WTC11 (cell line): ENCODE measurements at regions not wholly inside any gene's neighbourhood (a gene's known extent, or its start where the extent isn't known, plus 50 kb on each side); places are given as distances from the start of the nearest gene placed in this dataset.

ENCODE experiments used
- CREB1 ChIP-seq: sonication (generic); formaldehyde crosslinking; IDR thresholded peaks from 2 replicates; pipeline ENCODE4 v1.8.0; 2023; ENCODE audit warnings: mild to moderate bottlenecking, missing genetic modification reagents
- EMX1 ChIP-seq: fragments of 250-450 bp; sonication (Bioruptor Pico); IDR thresholded peaks from 2 replicates; pipeline ENCODE4 v1.8.0; 2021; ENCODE audit warnings: mild to moderate bottlenecking
- ESRRA ChIP-seq: sonication (generic); formaldehyde crosslinking; IDR thresholded peaks from 2 replicates; pipeline ENCODE4 v1.8.1; 2022; ENCODE audit warnings: mild to moderate bottlenecking, missing genetic modification reagents, borderline replicate concordance
- JUN ChIP-seq: sonication (generic); formaldehyde crosslinking; IDR thresholded peaks from 2 replicates; pipeline ENCODE4 v1.8.0; 2023; ENCODE audit warnings: mild to moderate bottlenecking, missing genetic modification reagents
- KAT7 ChIP-seq: sonication (generic); formaldehyde crosslinking; IDR thresholded peaks from 2 replicates; pipeline ENCODE4 v1.8.1; 2023; ENCODE audit warnings: missing genetic modification reagents, mild to moderate bottlenecking, borderline replicate concordance
- NFATC4 ChIP-seq: fragments of 250-450 bp; sonication (Bioruptor Pico); IDR thresholded peaks from 2 replicates; pipeline ENCODE4 v1.9.0; 2021; ENCODE audit warnings: mild to moderate bottlenecking
- NFYB ChIP-seq: sonication (generic); formaldehyde crosslinking; conservative IDR thresholded peaks from 2 replicates; pipeline ENCODE4 v1.8.0; 2022; ENCODE audit warnings: low read depth, missing genetic modification reagents
- RORB ChIP-seq: fragments of 250-450 bp; sonication (Bioruptor Pico); IDR thresholded peaks from 2 replicates; pipeline ENCODE4 v1.9.0; 2021; ENCODE audit warnings: mild to moderate bottlenecking
- SMAD3 ChIP-seq: sonication (generic); formaldehyde crosslinking; IDR thresholded peaks from 2 replicates; pipeline ENCODE4 v1.8.0; 2022; ENCODE audit warnings: missing genetic modification reagents, mild to moderate bottlenecking, borderline replicate concordance
- SMAD4 ChIP-seq: sonication (generic); formaldehyde crosslinking; IDR thresholded peaks from 2 replicates; pipeline ENCODE4 v1.8.0; 2022; ENCODE audit warnings: mild to moderate bottlenecking, missing genetic modification reagents
- SOX15 ChIP-seq: fragments of 250-450 bp; sonication (Bioruptor Pico); IDR thresholded peaks from 2 replicates; pipeline ENCODE4 v1.9.0; 2021; ENCODE audit warnings: mild to moderate bottlenecking
- ZNF121 ChIP-seq: sonication (generic); formaldehyde crosslinking; IDR thresholded peaks from 2 replicates; pipeline ENCODE4 v1.8.0; 2023; ENCODE audit warnings: missing genetic modification reagents
- ZNF138 ChIP-seq: sonication (generic); formaldehyde crosslinking; conservative IDR thresholded peaks from 2 replicates; pipeline ENCODE4 v1.8.1; 2022; ENCODE audit warnings: mild to moderate bottlenecking, moderate library complexity, missing genetic modification reagents
- ZNF219 ChIP-seq: sonication (generic); formaldehyde crosslinking; IDR thresholded peaks from 2 replicates; pipeline ENCODE4 v1.8.0; 2023; ENCODE audit warnings: missing genetic modification reagents, mild to moderate bottlenecking, borderline replicate concordance
- ZNF416 ChIP-seq: fragments of 250-450 bp; sonication (Bioruptor Pico); IDR thresholded peaks from 2 replicates; pipeline ENCODE4 v1.9.0; 2021; ENCODE audit warnings: mild to moderate bottlenecking, inconsistent platforms
- ZNF671 ChIP-seq: fragments of 250-450 bp; sonication (Bioruptor Pico); IDR thresholded peaks from 2 replicates; pipeline ENCODE4 v1.8.0; 2021; ENCODE audit warnings: mild to moderate bottlenecking
- TF ChIP-seq, protein P1 (sequence below): sonication (generic); formaldehyde crosslinking; IDR thresholded peaks from 2 replicates; pipeline ENCODE4 v1.8.1; 2022; ENCODE audit warnings: low read depth, missing genetic modification reagents, borderline replicate concordance
- TF ChIP-seq, protein P2 (sequence below): sonication (generic); formaldehyde crosslinking; IDR thresholded peaks from 2 replicates; pipeline ENCODE4 v1.8.1; 2023; ENCODE audit warnings: mild to moderate bottlenecking, missing genetic modification reagents
- TF ChIP-seq, protein P3 (sequence below): sonication (generic); formaldehyde crosslinking; IDR thresholded peaks from 2 replicates; pipeline ENCODE4 v1.8.1; 2022; ENCODE audit warnings: missing genetic modification reagents, borderline replicate concordance
- TF ChIP-seq, protein P4 (sequence below): sonication (generic); formaldehyde crosslinking; IDR thresholded peaks from 2 replicates; pipeline ENCODE4 v1.8.1; 2023; ENCODE audit warnings: mild to moderate bottlenecking, missing genetic modification reagents, moderate library complexity
- TF ChIP-seq, protein P5 (sequence below): sonication (generic); formaldehyde crosslinking; IDR thresholded peaks from 2 replicates; pipeline ENCODE4 v1.8.0; 2022; ENCODE audit warnings: mild to moderate bottlenecking, missing genetic modification reagents
- TF ChIP-seq, protein P6 (sequence below): fragments of 250-450 bp; sonication (Bioruptor Pico); IDR thresholded peaks from 2 replicates; pipeline ENCODE4 v1.8.0; 2021; ENCODE audit warnings: mild to moderate bottlenecking
- TF ChIP-seq, protein P7 (sequence below): fragments of 200-600 bp; IDR thresholded peaks from 2 replicates; pipeline ENCODE4 v1.8.0; 2022; ENCODE audit warnings: antibody characterized with exemption
- TF ChIP-seq, protein P8 (sequence below): fragments of 250-450 bp; sonication (Bioruptor Pico); IDR thresholded peaks from 2 replicates; pipeline ENCODE4 v2.1.2; 2022; ENCODE audit warnings: mild to moderate bottlenecking, moderate library complexity
- TF ChIP-seq, protein P9 (sequence below): sonication (generic); formaldehyde crosslinking; IDR thresholded peaks from 2 replicates; pipeline ENCODE4 v1.8.1; 2022; ENCODE audit warnings: mild to moderate bottlenecking, moderate library complexity, missing genetic modification reagents
- TF ChIP-seq, protein P10 (sequence below): sonication (generic); formaldehyde crosslinking; IDR thresholded peaks from 2 replicates; pipeline ENCODE4 v1.8.1; 2023; ENCODE audit warnings: mild to moderate bottlenecking, missing genetic modification reagents

DNA sequence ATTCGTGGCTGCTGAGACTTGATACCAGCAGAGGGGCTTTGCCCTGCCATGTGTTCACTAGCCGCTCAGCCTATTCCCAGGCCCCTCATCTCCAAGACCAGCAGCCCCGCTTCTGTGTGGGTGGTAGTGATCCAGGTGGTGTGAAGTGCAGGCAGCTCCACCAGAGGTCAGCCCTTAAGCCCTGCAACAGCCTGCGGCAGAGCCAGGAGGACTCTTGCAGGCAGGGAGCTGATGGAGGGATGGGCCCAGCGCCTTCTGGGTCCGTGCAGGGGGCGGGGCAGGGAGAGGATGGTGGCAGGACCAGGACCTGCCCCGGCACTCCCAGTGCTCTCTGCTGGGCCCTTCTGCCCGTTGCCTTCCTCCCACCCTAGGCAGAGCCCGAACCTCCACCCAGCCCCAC, 162.0 kb downstream of the SH3BP4 start (continued):
- TF ChIP-seq, protein P1, sequence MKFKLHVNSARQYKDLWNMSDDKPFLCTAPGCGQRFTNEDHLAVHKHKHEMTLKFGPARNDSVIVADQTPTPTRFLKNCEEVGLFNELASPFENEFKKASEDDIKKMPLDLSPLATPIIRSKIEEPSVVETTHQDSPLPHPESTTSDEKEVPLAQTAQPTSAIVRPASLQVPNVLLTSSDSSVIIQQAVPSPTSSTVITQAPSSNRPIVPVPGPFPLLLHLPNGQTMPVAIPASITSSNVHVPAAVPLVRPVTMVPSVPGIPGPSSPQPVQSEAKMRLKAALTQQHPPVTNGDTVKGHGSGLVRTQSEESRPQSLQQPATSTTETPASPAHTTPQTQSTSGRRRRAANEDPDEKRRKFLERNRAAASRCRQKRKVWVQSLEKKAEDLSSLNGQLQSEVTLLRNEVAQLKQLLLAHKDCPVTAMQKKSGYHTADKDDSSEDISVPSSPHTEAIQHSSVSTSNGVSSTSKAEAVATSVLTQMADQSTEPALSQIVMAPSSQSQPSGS (CRISPR knock-in tag): no peak
- TF ChIP-seq SMAD4 (CRISPR knock-in tag): no peak
- TF ChIP-seq, protein P2, sequence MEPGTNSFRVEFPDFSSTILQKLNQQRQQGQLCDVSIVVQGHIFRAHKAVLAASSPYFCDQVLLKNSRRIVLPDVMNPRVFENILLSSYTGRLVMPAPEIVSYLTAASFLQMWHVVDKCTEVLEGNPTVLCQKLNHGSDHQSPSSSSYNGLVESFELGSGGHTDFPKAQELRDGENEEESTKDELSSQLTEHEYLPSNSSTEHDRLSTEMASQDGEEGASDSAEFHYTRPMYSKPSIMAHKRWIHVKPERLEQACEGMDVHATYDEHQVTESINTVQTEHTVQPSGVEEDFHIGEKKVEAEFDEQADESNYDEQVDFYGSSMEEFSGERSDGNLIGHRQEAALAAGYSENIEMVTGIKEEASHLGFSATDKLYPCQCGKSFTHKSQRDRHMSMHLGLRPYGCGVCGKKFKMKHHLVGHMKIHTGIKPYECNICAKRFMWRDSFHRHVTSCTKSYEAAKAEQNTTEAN (CRISPR knock-in tag): no peak
- no peak for TF ChIP-seq SMAD3
- TF ChIP-seq, protein P3, sequence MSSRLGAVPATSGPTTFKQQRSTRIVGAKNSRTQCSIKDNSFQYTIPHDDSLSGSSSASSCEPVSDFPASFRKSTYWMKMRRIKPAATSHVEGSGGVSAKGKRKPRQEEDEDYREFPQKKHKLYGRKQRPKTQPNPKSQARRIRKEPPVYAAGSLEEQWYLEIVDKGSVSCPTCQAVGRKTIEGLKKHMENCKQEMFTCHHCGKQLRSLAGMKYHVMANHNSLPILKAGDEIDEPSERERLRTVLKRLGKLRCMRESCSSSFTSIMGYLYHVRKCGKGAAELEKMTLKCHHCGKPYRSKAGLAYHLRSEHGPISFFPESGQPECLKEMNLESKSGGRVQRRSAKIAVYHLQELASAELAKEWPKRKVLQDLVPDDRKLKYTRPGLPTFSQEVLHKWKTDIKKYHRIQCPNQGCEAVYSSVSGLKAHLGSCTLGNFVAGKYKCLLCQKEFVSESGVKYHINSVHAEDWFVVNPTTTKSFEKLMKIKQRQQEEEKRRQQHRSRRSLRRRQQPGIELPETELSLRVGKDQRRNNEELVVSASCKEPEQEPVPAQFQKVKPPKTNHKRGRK (CRISPR knock-in tag): no peak
- TF ChIP-seq, protein P4, sequence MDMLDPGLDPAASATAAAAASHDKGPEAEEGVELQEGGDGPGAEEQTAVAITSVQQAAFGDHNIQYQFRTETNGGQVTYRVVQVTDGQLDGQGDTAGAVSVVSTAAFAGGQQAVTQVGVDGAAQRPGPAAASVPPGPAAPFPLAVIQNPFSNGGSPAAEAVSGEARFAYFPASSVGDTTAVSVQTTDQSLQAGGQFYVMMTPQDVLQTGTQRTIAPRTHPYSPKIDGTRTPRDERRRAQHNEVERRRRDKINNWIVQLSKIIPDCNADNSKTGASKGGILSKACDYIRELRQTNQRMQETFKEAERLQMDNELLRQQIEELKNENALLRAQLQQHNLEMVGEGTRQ (CRISPR knock-in tag): no peak
- TF ChIP-seq ZNF219 (CRISPR knock-in tag): no peak
- TF ChIP-seq KAT7 (CRISPR knock-in tag): no peak
- TF ChIP-seq, protein P5, sequence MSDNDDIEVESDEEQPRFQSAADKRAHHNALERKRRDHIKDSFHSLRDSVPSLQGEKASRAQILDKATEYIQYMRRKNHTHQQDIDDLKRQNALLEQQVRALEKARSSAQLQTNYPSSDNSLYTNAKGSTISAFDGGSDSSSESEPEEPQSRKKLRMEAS (CRISPR knock-in tag): peak; percentile 53
- TF ChIP-seq NFATC4: no peak
- no peak for TF ChIP-seq NFYB
- TF ChIP-seq, protein P6, sequence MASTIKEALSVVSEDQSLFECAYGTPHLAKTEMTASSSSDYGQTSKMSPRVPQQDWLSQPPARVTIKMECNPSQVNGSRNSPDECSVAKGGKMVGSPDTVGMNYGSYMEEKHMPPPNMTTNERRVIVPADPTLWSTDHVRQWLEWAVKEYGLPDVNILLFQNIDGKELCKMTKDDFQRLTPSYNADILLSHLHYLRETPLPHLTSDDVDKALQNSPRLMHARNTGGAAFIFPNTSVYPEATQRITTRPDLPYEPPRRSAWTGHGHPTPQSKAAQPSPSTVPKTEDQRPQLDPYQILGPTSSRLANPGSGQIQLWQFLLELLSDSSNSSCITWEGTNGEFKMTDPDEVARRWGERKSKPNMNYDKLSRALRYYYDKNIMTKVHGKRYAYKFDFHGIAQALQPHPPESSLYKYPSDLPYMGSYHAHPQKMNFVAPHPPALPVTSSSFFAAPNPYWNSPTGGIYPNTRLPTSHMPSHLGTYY (CRISPR knock-in tag): no peak
- TF ChIP-seq, protein P7, sequence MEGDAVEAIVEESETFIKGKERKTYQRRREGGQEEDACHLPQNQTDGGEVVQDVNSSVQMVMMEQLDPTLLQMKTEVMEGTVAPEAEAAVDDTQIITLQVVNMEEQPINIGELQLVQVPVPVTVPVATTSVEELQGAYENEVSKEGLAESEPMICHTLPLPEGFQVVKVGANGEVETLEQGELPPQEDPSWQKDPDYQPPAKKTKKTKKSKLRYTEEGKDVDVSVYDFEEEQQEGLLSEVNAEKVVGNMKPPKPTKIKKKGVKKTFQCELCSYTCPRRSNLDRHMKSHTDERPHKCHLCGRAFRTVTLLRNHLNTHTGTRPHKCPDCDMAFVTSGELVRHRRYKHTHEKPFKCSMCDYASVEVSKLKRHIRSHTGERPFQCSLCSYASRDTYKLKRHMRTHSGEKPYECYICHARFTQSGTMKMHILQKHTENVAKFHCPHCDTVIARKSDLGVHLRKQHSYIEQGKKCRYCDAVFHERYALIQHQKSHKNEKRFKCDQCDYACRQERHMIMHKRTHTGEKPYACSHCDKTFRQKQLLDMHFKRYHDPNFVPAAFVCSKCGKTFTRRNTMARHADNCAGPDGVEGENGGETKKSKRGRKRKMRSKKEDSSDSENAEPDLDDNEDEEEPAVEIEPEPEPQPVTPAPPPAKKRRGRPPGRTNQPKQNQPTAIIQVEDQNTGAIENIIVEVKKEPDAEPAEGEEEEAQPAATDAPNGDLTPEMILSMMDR: no peak
- no peak for TF ChIP-seq ESRRA (CRISPR knock-in tag)
- TF ChIP-seq, protein P8, sequence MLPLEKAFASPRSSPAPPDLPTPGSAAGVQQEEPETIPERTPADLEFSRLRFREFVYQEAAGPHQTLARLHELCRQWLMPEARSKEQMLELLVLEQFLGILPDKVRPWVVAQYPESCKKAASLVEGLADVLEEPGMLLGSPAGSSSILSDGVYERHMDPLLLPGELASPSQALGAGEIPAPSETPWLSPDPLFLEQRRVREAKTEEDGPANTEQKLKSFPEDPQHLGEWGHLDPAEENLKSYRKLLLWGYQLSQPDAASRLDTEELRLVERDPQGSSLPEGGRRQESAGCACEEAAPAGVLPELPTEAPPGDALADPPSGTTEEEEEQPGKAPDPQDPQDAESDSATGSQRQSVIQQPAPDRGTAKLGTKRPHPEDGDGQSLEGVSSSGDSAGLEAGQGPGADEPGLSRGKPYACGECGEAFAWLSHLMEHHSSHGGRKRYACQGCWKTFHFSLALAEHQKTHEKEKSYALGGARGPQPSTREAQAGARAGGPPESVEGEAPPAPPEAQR (CRISPR knock-in tag): no peak
- TF ChIP-seq JUN: no peak
- TF ChIP-seq SOX15: no peak
- TF ChIP-seq CREB1 (CRISPR knock-in tag): 0 out of 2 replicates have a peak, but pooled peaks have one; percentile 22
- TF ChIP-seq ZNF671: no peak
- TF ChIP-seq, protein P9, sequence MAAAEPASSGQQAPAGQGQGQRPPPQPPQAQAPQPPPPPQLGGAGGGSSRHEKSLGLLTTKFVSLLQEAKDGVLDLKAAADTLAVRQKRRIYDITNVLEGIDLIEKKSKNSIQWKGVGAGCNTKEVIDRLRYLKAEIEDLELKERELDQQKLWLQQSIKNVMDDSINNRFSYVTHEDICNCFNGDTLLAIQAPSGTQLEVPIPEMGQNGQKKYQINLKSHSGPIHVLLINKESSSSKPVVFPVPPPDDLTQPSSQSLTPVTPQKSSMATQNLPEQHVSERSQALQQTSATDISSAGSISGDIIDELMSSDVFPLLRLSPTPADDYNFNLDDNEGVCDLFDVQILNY (CRISPR knock-in tag): no peak
- TF ChIP-seq ZNF416: no peak
- no peak for TF ChIP-seq ZNF121 (CRISPR knock-in tag)
- TF ChIP-seq EMX1: no peak
- TF ChIP-seq, protein P10, sequence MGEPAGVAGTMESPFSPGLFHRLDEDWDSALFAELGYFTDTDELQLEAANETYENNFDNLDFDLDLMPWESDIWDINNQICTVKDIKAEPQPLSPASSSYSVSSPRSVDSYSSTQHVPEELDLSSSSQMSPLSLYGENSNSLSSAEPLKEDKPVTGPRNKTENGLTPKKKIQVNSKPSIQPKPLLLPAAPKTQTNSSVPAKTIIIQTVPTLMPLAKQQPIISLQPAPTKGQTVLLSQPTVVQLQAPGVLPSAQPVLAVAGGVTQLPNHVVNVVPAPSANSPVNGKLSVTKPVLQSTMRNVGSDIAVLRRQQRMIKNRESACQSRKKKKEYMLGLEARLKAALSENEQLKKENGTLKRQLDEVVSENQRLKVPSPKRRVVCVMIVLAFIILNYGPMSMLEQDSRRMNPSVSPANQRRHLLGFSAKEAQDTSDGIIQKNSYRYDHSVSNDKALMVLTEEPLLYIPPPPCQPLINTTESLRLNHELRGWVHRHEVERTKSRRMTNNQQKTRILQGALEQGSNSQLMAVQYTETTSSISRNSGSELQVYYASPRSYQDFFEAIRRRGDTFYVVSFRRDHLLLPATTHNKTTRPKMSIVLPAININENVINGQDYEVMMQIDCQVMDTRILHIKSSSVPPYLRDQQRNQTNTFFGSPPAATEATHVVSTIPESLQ (CRISPR knock-in tag): no peak
- TF ChIP-seq ZNF138: no peak
- TF ChIP-seq RORB: no peak
